ENCODE measurements at regions not wholly inside any gene's neighbourhood (a gene's known extent, or its start where the extent isn't known, plus 50 kb on each side); places are given as distances from the start of the nearest gene placed in this dataset.

DNA sequence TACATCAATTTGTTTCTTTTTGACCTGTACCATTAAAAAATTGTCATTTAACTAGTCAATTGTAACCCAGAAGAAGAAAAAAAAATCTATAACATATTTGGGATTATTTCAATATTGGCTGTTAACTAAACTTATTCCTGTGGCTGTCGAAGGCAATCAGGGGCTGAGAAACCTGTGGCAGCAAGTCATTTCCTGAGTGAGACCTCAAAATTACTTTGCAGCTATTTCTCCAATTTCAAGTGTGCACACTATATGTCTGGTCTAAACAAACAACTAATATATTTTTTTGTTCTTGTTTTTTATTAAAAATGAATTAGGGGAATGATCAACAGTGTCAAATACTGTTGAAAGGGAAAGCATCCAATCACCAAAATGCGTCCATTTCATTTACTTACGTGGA is 1357.6 kb upstream of the B3GALT2 start:
- TF ChIP-seq, protein P1, sequence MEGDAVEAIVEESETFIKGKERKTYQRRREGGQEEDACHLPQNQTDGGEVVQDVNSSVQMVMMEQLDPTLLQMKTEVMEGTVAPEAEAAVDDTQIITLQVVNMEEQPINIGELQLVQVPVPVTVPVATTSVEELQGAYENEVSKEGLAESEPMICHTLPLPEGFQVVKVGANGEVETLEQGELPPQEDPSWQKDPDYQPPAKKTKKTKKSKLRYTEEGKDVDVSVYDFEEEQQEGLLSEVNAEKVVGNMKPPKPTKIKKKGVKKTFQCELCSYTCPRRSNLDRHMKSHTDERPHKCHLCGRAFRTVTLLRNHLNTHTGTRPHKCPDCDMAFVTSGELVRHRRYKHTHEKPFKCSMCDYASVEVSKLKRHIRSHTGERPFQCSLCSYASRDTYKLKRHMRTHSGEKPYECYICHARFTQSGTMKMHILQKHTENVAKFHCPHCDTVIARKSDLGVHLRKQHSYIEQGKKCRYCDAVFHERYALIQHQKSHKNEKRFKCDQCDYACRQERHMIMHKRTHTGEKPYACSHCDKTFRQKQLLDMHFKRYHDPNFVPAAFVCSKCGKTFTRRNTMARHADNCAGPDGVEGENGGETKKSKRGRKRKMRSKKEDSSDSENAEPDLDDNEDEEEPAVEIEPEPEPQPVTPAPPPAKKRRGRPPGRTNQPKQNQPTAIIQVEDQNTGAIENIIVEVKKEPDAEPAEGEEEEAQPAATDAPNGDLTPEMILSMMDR (IDR thresholded peaks at IDR 0.05; ENCODE audit: control insufficient read depth, insufficient read depth, low read depth, low read length, missing control alignments): no peak
- no peak overlapping the region for H3K4me3 ChIP-seq (ENCODE audit: control insufficient read depth, low read depth, low read length)
- DNase-seq (ENCODE audit: low read depth): no peak

GRCh38 chr1:194538453-194538852 is 1352.0 kb upstream of the B3GALT2 start:
- no peak overlapping the region for H3K4me3 ChIP-seq (ENCODE audit: control insufficient read depth, low read depth, low read length)
- DNase-seq (ENCODE audit: low read depth): no peak
- TF ChIP-seq, protein P1 (IDR thresholded peaks at IDR 0.05; ENCODE audit: control insufficient read depth, insufficient read depth, low read depth, low read length, missing control alignments): no peak

GRCh38 chr1:194537521-194537920 is 1351.1 kb upstream of the B3GALT2 start:
- no peak for DNase-seq (ENCODE audit: low read depth)
- TF ChIP-seq, protein P1 (IDR thresholded peaks at IDR 0.05; ENCODE audit: control insufficient read depth, insufficient read depth, low read depth, low read length, missing control alignments): no peak

DNA sequence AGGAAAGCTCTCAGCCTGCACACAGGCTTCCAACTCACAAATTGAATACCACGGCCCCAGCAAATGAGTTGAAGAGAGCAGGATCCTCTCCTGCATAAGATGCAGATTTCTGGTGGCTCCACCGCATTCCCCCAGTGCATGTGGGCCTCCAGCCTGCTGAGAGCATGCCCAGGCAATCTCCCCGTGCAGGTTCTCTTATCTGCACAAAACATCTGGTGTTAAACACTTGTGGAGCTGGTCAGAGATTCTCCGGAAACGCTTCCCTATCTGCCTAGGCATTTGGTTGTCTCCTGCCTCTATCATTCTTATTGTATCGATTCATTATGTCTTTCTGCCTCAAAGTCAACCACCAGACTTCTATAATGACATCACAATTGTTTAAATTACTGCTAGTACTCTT is 1349.0 kb upstream of the B3GALT2 start:
- TF ChIP-seq, protein P1 (IDR thresholded peaks at IDR 0.05; ENCODE audit: control insufficient read depth, insufficient read depth, low read depth, low read length, missing control alignments): no peak
- no peak for DNase-seq (ENCODE audit: low read depth)
- H3K4me3 ChIP-seq (ENCODE audit: control insufficient read depth, low read depth, low read length): no peak overlapping the region

More at GRCh38 chr1:194537521-194537920, 1351.1 kb upstream of the B3GALT2 start:
- H3K4me3 ChIP-seq (ENCODE audit: control insufficient read depth, low read depth, low read length): no peak overlapping the region

DNA sequence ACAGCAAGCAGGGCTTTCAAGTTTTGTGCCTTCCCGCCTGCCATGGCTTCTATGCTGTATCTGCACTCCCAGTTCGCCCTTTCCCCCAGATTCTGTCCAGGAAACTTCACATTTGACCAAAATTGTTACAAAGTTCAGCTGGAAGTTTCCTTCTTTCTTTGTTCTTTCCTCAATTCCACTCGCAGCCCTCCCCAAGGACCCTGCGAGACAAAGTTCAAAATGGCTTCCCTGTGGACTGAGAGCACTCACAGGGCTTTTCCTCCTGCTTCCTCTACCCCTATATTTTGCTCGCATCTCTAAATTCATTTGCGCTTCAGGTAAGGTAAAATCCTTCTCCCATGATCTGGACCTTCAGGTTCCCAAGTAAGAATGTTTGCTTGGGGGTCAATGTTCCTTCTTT is 1348.4 kb upstream of the B3GALT2 start:
- TF ChIP-seq, protein P1 (IDR thresholded peaks at IDR 0.05; ENCODE audit: control insufficient read depth, insufficient read depth, low read depth, low read length, missing control alignments): no peak
- no peak overlapping the region for H3K4me3 ChIP-seq (ENCODE audit: control insufficient read depth, low read depth, low read length)
- DNase-seq (ENCODE audit: low read depth): no peak

DNA sequence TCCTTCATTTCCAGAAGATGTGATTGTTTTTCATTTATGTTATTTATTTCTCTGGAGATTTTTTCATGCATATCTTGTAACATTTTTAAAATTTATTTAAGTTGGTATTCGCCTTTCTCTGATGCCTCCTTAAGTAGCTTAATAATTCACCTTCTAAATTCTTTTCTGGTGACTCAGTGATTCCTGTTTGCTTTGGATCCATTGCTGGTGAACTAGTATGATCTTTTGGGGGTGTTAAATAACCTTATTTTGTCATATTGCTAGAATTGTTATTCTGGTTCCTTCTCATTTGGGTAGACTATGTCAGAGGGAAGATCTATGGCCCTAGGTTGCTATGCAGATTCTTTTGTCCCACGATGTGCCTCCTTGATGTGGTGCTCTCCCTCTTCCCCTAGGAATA is 1347.2 kb upstream of the B3GALT2 start:
- no peak for DNase-seq (ENCODE audit: low read depth)
- H3K4me3 ChIP-seq (ENCODE audit: control insufficient read depth, low read depth, low read length): no peak overlapping the region
- TF ChIP-seq, protein P1 (IDR thresholded peaks at IDR 0.05; ENCODE audit: control insufficient read depth, insufficient read depth, low read depth, low read length, missing control alignments): no peak

DNA sequence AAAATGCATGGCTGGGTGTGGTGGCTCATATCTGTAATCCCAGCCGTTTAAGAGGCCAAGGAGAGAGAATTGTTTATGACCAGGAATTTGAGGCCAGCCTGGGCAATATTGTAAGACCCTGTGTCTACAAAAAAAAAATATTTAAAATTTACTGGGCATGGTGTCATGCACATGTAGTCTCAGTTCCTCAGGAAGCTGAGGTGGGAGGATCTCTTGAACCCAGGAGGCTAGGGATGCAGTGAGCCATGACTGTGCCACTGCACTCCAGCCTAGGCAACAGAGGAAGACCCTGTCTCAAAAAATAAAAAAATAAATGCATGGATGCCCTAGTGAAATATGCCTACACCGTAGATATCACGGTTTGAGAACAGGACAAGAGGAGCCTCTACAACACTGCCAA is 1331.2 kb upstream of the B3GALT2 start:
- H3K4me3 ChIP-seq (ENCODE audit: control insufficient read depth, low read depth, low read length): no peak overlapping the region
- DNase-seq (ENCODE audit: low read depth): no peak
- TF ChIP-seq, protein P1 (IDR thresholded peaks at IDR 0.05; ENCODE audit: control insufficient read depth, insufficient read depth, low read depth, low read length, missing control alignments): no peak

Data from AG09309 (cell line).